CD4-positive, alpha-beta T cell (primary cell): ENCODE measurements at regions not wholly inside any gene's neighbourhood (a gene's known extent, or its start where the extent isn't known, plus 50 kb on each side); places are given as distances from the start of the nearest gene placed in this dataset.

Experiments
- ATAC-seq: fragments of 200-7000 bp; cut with Tn5 transposase; one replicate; pipeline ENCODE4 v1.10.0; 2022; ENCODE audit warnings: mild to moderate bottlenecking; ENCODE audit not compliant: poor library complexity
- CTCF ChIA-PET: fragments of 350-600 bp; sonication (Branson Sonifier 250); formaldehyde crosslinking; loops from one replicate; lab custom pipeline; 2021; ENCODE audit warnings: antibody characterized with exemption, inconsistent platforms; lab: Charles Lee
- POLR2A ChIA-PET: fragments of 350-600 bp; sonication (Branson Sonifier 250); formaldehyde crosslinking; loops from one replicate; lab custom pipeline; 2021; ENCODE audit warnings: antibody characterized with exemption, inconsistent platforms; lab: Charles Lee
- DNase-seq, 14 experiments: peaks; one replicate each; pipeline ENCODE4 v3.0.0-alpha.2; 2013 to 2020; ENCODE audit warnings: mixed read lengths in 2 of 14
- H3K27ac ChIP-seq, 2 donors: one replicate each; pipeline versions ENCODE4 v1.5.1 to v1.7.0; 2013; ENCODE audit warnings: low read length in 2 of 2, low read depth in 1 of 2, mild to moderate bottlenecking in 1 of 2
- H3K27me3 ChIP-seq, 2 experiments: 1 replicate in 1 of 2; 2 replicates in 1 of 2; pipeline versions ENCODE4 v1.6.1 to v1.7.0; 2013; ENCODE audit warnings: low read length in 2 of 2, control low read depth in 1 of 2, mild to moderate bottlenecking in 1 of 2, moderate library complexity in 1 of 2; ENCODE audit not compliant: insufficient read depth in 2 of 2, control insufficient read depth in 1 of 2
- H3K36me3 ChIP-seq: one replicate; pipeline ENCODE4 v1.6.1; 2013; ENCODE audit warnings: low read length, control low read depth; ENCODE audit not compliant: insufficient read depth
- H3K4me1 ChIP-seq: one replicate; pipeline ENCODE4 v1.6.1; 2013; ENCODE audit warnings: low read length, control low read depth; ENCODE audit not compliant: insufficient read depth
- H3K4me3 ChIP-seq: one replicate; pipeline ENCODE4 v1.5.1; 2013; ENCODE audit warnings: mild to moderate bottlenecking, low read length, moderate library complexity
- H3K9me3 ChIP-seq, 2 experiments: 1 replicate in 1 of 2; 2 replicates in 1 of 2; pipeline versions ENCODE4 v1.6.1 to v1.7.0; 2013; ENCODE audit warnings: low read length in 2 of 2, mild to moderate bottlenecking in 2 of 2, control low read depth in 1 of 2, moderate library complexity in 1 of 2; ENCODE audit not compliant: control insufficient read depth in 1 of 2, insufficient read depth in 1 of 2
- H3K27ac Mint-ChIP-seq: one replicate; pipeline ENCODE4 v1.8.0; 2020; ENCODE audit warnings: mixed read lengths
- H3K27me3 Mint-ChIP-seq: one replicate; pipeline ENCODE4 v1.8.0; 2021; ENCODE audit warnings: mixed read lengths
- H3K36me3 Mint-ChIP-seq: one replicate; pipeline ENCODE4 v1.8.0; 2021; ENCODE audit warnings: low read depth, mixed read lengths
- H3K4me1 Mint-ChIP-seq: one replicate; pipeline ENCODE4 v1.8.0; 2021; ENCODE audit warnings: low read depth, mixed read lengths
- H3K4me3 Mint-ChIP-seq: one replicate; pipeline ENCODE4 v1.8.0; 2020; ENCODE audit warnings: mild to moderate bottlenecking, mixed read lengths
- H3K9me3 Mint-ChIP-seq: one replicate; pipeline ENCODE4 v1.8.0; 2020; ENCODE audit warnings: mixed read lengths
- intact Hi-C, 2 experiments: fragments of 100-400 bp; cut with DNase I in 1 of 2; cut with micrococcal nuclease in 1 of 2; formaldehyde crosslinking; loops; one replicate each; pipeline versions ENCODE4 v1.15.1 to v1.9.0; 2023 to 2025; cut with DNase I, micrococcal nuclease
- TF ChIP-seq, protein P1 (sequence below): fragments of 200-600 bp; IDR thresholded peaks from one replicate; pipeline ENCODE4 v1.8.0; 2022; ENCODE audit warnings: antibody characterized with exemption, mild to moderate bottlenecking

DNA sequence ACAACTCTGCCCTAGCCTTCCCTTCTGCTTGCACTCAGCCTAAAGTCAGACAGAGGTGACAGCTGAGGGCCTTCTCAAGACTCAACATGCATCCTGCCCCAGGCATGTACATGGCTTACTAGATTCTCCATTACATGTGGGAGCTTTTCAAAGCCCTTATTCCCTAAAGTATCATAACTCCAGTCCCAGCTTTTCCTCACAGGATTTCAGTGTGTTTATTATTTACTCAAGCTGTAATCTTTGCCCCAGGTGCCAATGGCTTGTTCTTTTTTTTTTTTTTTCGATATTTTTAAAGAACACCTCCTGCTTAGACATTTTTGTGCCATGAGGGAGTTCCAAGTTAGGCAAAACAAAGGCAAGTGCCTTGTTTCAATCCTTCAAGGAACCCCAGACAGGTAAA is 154.0 kb upstream of the RADX start:
- Histone ChIP-seq H3K4me3 (no peak overlapping the region), H3K27ac (no peak overlapping the region), H3K9me3 (no peaks in the 10 kb centered on the region), H3K4me1 (no peaks in the 10 kb centered on the region), H3K27me3 (no peaks in the 10 kb centered on the region), H3K36me3 (no peaks in the 10 kb centered on the region)
- CTCF ChIA-PET, result no interaction called here
- Mint-ChIP-seq H3K4me1 (no peaks in the 10 kb centered on the region), H3K27me3 (no peaks in the 10 kb centered on the region), H3K4me3 (no peak overlapping the region), H3K9me3 (no peaks in the 10 kb centered on the region), H3K27ac (no peak overlapping the region), H3K36me3 (no peaks in the 10 kb centered on the region)
- intact Hi-C loops, result no loop called here
- TF ChIP-seq, protein P1, sequence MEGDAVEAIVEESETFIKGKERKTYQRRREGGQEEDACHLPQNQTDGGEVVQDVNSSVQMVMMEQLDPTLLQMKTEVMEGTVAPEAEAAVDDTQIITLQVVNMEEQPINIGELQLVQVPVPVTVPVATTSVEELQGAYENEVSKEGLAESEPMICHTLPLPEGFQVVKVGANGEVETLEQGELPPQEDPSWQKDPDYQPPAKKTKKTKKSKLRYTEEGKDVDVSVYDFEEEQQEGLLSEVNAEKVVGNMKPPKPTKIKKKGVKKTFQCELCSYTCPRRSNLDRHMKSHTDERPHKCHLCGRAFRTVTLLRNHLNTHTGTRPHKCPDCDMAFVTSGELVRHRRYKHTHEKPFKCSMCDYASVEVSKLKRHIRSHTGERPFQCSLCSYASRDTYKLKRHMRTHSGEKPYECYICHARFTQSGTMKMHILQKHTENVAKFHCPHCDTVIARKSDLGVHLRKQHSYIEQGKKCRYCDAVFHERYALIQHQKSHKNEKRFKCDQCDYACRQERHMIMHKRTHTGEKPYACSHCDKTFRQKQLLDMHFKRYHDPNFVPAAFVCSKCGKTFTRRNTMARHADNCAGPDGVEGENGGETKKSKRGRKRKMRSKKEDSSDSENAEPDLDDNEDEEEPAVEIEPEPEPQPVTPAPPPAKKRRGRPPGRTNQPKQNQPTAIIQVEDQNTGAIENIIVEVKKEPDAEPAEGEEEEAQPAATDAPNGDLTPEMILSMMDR, result no peak
- DNase-seq (no peak), ATAC-seq (no peak)
- POLR2A ChIA-PET, result no interaction called here

DNA sequence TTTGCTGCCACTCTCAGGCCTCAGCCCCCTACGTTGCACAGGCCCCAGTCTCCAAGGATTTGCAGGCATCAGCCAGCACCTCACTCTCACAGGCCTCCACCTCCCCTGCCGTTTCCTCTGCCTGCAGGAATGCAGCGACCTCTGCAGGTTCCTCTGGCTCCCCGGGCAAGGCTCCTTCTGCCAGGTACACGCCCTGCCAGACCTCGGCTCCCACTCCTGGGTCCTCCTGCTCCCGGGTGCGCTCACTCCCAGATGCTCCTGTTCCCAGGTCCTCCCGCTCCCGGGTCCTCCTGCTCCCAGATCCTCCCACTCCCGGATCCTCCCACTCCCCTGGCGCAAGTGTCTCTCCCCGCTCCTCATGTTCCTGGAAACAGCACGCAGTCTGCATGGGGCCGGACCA is 144.4 kb upstream of the RADX start:
- no peak overlapping the region for H3K4me3 Mint-ChIP-seq
- H3K4me1 Mint-ChIP-seq, result no peaks in the 10 kb centered on the region
- H3K36me3 ChIP-seq, result no peaks in the 10 kb centered on the region
- H3K9me3 ChIP-seq, result peaks cover 0 to 10% of the 10 kb centered on the region in 2 experiments
- ChIA-PET CTCF (no interaction called here), POLR2A (no interaction called here)
- H3K27ac Mint-ChIP-seq, result no peak overlapping the region
- no peaks in the 10 kb centered on the region for H3K36me3 Mint-ChIP-seq
- peaks cover 5% of the 10 kb centered on the region for H3K27me3 Mint-ChIP-seq
- H3K27ac ChIP-seq, result no peak overlapping the region
- H3K4me3 ChIP-seq, result no peak overlapping the region
- DNase-seq, result no peak
- ATAC-seq, result no peak
- H3K4me1 ChIP-seq, result no peaks in the 10 kb centered on the region
- TF ChIP-seq, protein P1, result no peak
- intact Hi-C loops, result no loop called here
- no peaks in the 10 kb centered on the region for H3K27me3 ChIP-seq
- no peaks in the 10 kb centered on the region for H3K9me3 Mint-ChIP-seq

DNA sequence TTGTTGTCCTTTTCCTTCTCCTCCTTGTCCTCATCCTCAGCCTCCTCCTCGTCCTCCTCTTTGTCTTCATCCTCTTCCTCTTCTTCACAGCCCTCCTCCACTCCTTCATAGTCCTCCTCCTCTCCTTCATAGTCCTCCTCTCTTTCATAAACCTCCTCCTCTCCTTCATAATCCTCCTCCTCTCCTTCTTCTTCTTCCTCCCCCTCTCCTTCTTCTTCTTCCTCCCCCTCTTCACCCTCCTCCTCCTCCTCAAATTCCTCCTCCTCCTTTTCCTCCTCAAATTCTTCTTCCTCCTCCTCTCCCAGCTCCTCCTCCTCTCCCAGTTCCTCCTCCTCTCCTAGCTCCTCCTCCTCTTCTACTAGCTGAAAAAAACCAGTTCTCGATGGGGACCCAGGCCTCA is 143.8 kb upstream of the RADX start:
- H3K27me3 ChIP-seq, result no peaks in the 10 kb centered on the region
- POLR2A ChIA-PET, result no interaction called here
- H3K36me3 Mint-ChIP-seq, result no peaks in the 10 kb centered on the region
- DNase-seq (no peak), ATAC-seq (no peak)
- no peaks in the 10 kb centered on the region for H3K9me3 Mint-ChIP-seq
- no peak overlapping the region for H3K27ac Mint-ChIP-seq
- no peaks in the 10 kb centered on the region for H3K36me3 ChIP-seq
- no peak overlapping the region for H3K27ac ChIP-seq
- H3K4me3 Mint-ChIP-seq, result no peak overlapping the region
- TF ChIP-seq, protein P1, result no peak
- CTCF ChIA-PET, result no interaction called here
- no peak overlapping the region for H3K4me3 ChIP-seq
- no peaks in the 10 kb centered on the region for H3K4me1 ChIP-seq
- H3K27me3 Mint-ChIP-seq, result peaks cover 5% of the 10 kb centered on the region
- intact Hi-C loops, result no loop called here
- H3K9me3 ChIP-seq, result peaks cover 0 to 10% of the 10 kb centered on the region in 2 experiments
- H3K4me1 Mint-ChIP-seq, result no peaks in the 10 kb centered on the region
